ENCODE measurements at regions not wholly inside any gene's neighbourhood (a gene's known extent, or its start where the extent isn't known, plus 50 kb on each side); places are given as distances from the start of the nearest gene placed in this dataset.

DNA sequence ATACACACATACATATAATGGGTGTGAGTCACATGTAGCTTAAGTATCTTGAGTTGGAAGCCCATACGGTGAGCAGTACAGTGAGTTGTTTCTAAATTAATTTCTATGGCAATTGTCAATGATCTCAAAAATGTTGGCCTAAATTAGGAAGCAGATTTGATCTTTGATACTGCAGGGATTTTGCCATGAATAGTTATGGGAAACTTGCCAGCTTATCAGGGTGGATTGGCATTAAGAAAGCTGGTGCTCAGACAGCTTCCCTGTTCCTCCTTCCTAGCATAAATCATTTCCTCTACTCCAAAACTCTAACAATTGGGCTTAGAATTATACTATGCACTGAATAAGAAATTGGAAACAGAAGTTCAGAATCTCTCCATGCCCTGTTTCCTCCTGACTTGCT is 150.9 kb upstream of the FRMD6 start:
- Histone ChIP-seq H3K9me2 (ENCODE audit: insufficient read depth) (no peaks in the 10 kb centered on the region), H2AFZ (no peak overlapping the region), H3K27me3 (ENCODE audit: insufficient read depth, low read depth) (no peaks in the 10 kb centered on the region), H3K27ac (no peak overlapping the region), H3K4me3 (no peak overlapping the region), H4K20me1 (ENCODE audit: insufficient read depth) (no peaks in the 10 kb centered on the region), H3K4me2 (no peak overlapping the region), H3F3A (ENCODE audit: insufficient read depth, low read depth) (no peaks in the 10 kb centered on the region), H3K79me2 (ENCODE audit: low read depth) (no peaks in the 10 kb centered on the region), H3K4me1 (replicated peaks; ENCODE audit: insufficient read depth) (no peaks in the 10 kb centered on the region), H3K9me3 (ENCODE audit: insufficient read depth, low read depth) (no peaks in the 10 kb centered on the region), H3K36me3 (ENCODE audit: low read depth) (no peaks in the 10 kb centered on the region)
- no peak for DNase-seq
- no TSS peak for BruUV-seq (replicated peaks)
- TF ChIP-seq EZH2 (IDR thresholded peaks at IDR 0.05; ENCODE audit: low read depth) = no peak
- TF ChIP-seq, protein P1, sequence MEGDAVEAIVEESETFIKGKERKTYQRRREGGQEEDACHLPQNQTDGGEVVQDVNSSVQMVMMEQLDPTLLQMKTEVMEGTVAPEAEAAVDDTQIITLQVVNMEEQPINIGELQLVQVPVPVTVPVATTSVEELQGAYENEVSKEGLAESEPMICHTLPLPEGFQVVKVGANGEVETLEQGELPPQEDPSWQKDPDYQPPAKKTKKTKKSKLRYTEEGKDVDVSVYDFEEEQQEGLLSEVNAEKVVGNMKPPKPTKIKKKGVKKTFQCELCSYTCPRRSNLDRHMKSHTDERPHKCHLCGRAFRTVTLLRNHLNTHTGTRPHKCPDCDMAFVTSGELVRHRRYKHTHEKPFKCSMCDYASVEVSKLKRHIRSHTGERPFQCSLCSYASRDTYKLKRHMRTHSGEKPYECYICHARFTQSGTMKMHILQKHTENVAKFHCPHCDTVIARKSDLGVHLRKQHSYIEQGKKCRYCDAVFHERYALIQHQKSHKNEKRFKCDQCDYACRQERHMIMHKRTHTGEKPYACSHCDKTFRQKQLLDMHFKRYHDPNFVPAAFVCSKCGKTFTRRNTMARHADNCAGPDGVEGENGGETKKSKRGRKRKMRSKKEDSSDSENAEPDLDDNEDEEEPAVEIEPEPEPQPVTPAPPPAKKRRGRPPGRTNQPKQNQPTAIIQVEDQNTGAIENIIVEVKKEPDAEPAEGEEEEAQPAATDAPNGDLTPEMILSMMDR (conservative IDR thresholded peaks at IDR 0.05) = no peak
- ChIA-PET POLR2A (ENCODE audit: unreplicated experiment) (no interaction called here), CTCF (no interaction called here)
- intact Hi-C loops (cut with micrococcal nuclease; ENCODE audit: unreplicated experiment) = no loop called here

DNA sequence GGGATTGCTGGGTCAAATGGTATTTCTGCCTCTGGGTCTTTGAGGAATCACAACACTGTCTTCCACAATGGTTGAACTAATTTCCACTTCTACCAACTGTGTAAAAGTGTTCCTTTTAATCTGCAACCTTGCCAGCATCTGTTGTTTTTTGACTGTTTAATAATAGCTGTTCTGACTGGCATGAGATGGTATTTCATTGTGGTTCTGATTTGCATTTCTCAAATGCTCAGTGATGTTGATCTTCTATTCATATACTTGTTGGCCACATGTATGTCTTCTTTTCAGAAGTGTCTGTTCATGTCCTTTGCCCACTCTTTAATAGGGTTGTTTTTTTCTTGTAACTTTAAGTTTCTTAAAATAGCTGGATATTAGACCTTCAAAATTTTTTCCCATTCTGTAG is 150.0 kb upstream of the FRMD6 start:
- no TSS peak for BruUV-seq (replicated peaks)
- H3K9me3 ChIP-seq (ENCODE audit: insufficient read depth, low read depth) = no peaks in the 10 kb centered on the region
- H3K9me2 ChIP-seq (ENCODE audit: insufficient read depth) = no peaks in the 10 kb centered on the region
- no peak overlapping the region for H3K27ac ChIP-seq
- no peak for TF ChIP-seq EZH2 (IDR thresholded peaks at IDR 0.05; ENCODE audit: low read depth)
- TF ChIP-seq, protein P1 (conservative IDR thresholded peaks at IDR 0.05) = no peak
- no peak overlapping the region for H3K4me2 ChIP-seq
- no peak overlapping the region for H3K4me3 ChIP-seq
- CTCF ChIA-PET = interaction anchor here (0.6 kb wide), 3 partner anchors 134 to 274 kb away, joined by 3 read pairs; no protein-coding TSS in a partner anchor
- no peaks in the 10 kb centered on the region for H3F3A ChIP-seq (ENCODE audit: insufficient read depth, low read depth)
- H3K36me3 ChIP-seq (ENCODE audit: low read depth) = no peaks in the 10 kb centered on the region
- no peaks in the 10 kb centered on the region for H4K20me1 ChIP-seq (ENCODE audit: insufficient read depth)
- no peaks in the 10 kb centered on the region for H3K27me3 ChIP-seq (ENCODE audit: insufficient read depth, low read depth)
- H3K4me1 ChIP-seq (replicated peaks; ENCODE audit: insufficient read depth) = no peaks in the 10 kb centered on the region
- no peak overlapping the region for H2AFZ ChIP-seq
- DNase-seq = no peak
- intact Hi-C loops (cut with micrococcal nuclease; ENCODE audit: unreplicated experiment) = no loop called here
- POLR2A ChIA-PET (ENCODE audit: unreplicated experiment) = no interaction called here
- H3K79me2 ChIP-seq (ENCODE audit: low read depth) = no peaks in the 10 kb centered on the region

DNA sequence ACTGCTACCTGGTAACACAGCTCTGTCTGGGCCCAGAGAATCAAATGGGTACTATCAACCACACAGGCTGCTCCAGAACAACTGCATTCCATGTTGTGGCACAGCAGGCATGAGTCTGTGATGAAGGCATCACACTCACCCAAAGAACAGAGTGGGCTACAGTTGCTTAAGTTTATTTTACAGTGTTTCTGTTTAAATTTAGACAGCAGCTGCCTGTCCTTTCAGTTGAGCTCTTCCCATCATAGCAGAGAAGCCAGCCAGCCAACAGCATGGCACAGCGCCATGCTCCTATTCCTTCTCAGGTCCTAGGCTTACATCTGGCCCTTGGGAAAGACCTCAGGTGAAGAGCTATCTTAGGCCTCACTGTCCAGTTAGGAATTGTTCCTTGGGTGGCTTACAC is 147.0 kb upstream of the FRMD6 start:
- Histone ChIP-seq H3K27me3 (ENCODE audit: insufficient read depth, low read depth) (no peaks in the 10 kb centered on the region), H3F3A (ENCODE audit: insufficient read depth, low read depth) (no peaks in the 10 kb centered on the region), H3K9me3 (ENCODE audit: insufficient read depth, low read depth) (no peaks in the 10 kb centered on the region), H2AFZ (no peak overlapping the region), H3K4me3 (no peak overlapping the region), H3K4me1 (replicated peaks; ENCODE audit: insufficient read depth) (no peaks in the 10 kb centered on the region), H3K27ac (no peak overlapping the region), H4K20me1 (ENCODE audit: insufficient read depth) (no peaks in the 10 kb centered on the region), H3K79me2 (ENCODE audit: low read depth) (no peaks in the 10 kb centered on the region), H3K36me3 (ENCODE audit: low read depth) (no peaks in the 10 kb centered on the region), H3K9me2 (ENCODE audit: insufficient read depth) (no peaks in the 10 kb centered on the region), H3K4me2 (no peak overlapping the region)
- POLR2A ChIA-PET (ENCODE audit: unreplicated experiment) = interaction anchor here (0.6 kb wide), 1 partner anchor 28 kb away, joined by 5 read pairs; no protein-coding TSS in a partner anchor
- no TSS peak for BruUV-seq (replicated peaks)
- no peak for TF ChIP-seq EZH2 (IDR thresholded peaks at IDR 0.05; ENCODE audit: low read depth)
- TF ChIP-seq, protein P1 (conservative IDR thresholded peaks at IDR 0.05) = no peak
- DNase-seq = no peak
- CTCF ChIA-PET = no interaction called here
- intact Hi-C loops (cut with micrococcal nuclease; ENCODE audit: unreplicated experiment) = no loop called here

Measured in PC-9 (cell line).